Panc1 (cell line): ENCODE measurements at regions not wholly inside any gene's neighbourhood (a gene's known extent, or its start where the extent isn't known, plus 50 kb on each side); places are given as distances from the start of the nearest gene placed in this dataset.

Source experiments
- CTCF ChIP-seq: fragments of 450-650 bp; IDR thresholded peaks from 2 replicates; pipeline ENCODE4 v1.5.1; 2017; ENCODE audit warnings: mild to moderate bottlenecking
- REST ChIP-seq, 2 experiments: IDR thresholded peaks; 2 replicates each; pipeline ENCODE4 v1.6.1; 2011 to 2012; ENCODE audit warnings: low read depth in 2 of 2, control low read depth in 1 of 2, low read length in 1 of 2, mild to moderate bottlenecking in 1 of 2, moderate library complexity in 1 of 2; ENCODE audit not compliant: insufficient read depth in 1 of 2
- SIN3A ChIP-seq: IDR thresholded peaks from 2 replicates; pipeline ENCODE4 v1.6.1; 2012; ENCODE audit warnings: low read depth, mild to moderate bottlenecking, low read length, moderate library complexity, borderline replicate concordance; ENCODE audit not compliant: insufficient read depth
- TCF7L2 ChIP-seq: IDR thresholded peaks from 2 replicates; pipeline ENCODE4 v1.6.1; 2011; ENCODE audit warnings: mild to moderate bottlenecking, low read depth, low read length, inconsistent platforms

GRCh38 chr7:125567686-125568085 lies 638.1 kb upstream of the POT1 start:
- TF ChIP-seq REST (IDR thresholded peaks at IDR 0.05; ENCODE audit: insufficient read depth in 1 of 2, low read depth in 2 of 2, low read length in 1 of 2) (no peak), CTCF (no peak), TCF7L2 (no peak), SIN3A (no peak)
